ENCODE measurements at regions not wholly inside any gene's neighbourhood (a gene's known extent, or its start where the extent isn't known, plus 50 kb on each side); places are given as distances from the start of the nearest gene placed in this dataset.

DNA sequence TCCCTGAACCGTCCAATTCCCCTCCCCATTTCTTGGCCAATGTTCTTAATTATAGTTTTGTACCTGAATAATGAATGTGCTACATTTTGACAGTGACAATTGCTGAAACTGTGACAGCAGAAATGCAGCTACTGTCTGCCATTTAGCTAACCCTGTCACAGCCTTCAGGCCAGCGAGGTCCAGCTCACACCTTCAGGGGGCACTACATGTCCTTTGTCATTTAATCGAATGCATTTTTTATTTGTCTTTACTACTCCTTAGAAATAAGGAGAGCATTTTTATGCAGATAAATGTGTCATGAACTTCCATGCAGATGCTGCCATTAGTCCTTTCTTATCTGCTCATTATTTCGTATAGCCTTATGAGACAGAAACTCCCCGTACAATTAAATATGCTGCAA, 159.9 kb downstream of the MZT1 start:
- 67 to 72% methylated on average over 5 of the region's 5 CpGs for WGBS, 2 donors
- intact Hi-C loops (cut with DNase I): no loop called here
- no peaks in the 10 kb centered on the region for H3K4me1 ChIP-seq
- TF ChIP-seq, protein P1, sequence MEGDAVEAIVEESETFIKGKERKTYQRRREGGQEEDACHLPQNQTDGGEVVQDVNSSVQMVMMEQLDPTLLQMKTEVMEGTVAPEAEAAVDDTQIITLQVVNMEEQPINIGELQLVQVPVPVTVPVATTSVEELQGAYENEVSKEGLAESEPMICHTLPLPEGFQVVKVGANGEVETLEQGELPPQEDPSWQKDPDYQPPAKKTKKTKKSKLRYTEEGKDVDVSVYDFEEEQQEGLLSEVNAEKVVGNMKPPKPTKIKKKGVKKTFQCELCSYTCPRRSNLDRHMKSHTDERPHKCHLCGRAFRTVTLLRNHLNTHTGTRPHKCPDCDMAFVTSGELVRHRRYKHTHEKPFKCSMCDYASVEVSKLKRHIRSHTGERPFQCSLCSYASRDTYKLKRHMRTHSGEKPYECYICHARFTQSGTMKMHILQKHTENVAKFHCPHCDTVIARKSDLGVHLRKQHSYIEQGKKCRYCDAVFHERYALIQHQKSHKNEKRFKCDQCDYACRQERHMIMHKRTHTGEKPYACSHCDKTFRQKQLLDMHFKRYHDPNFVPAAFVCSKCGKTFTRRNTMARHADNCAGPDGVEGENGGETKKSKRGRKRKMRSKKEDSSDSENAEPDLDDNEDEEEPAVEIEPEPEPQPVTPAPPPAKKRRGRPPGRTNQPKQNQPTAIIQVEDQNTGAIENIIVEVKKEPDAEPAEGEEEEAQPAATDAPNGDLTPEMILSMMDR (IDR thresholded peaks at IDR 0.05): no peak
- no peak for TF ChIP-seq POLR2A (IDR thresholded peaks at IDR 0.05)
- no peak for DNase-seq
- H3K4me3 ChIP-seq: no peak overlapping the region
- H3K9me3 ChIP-seq: no peaks in the 10 kb centered on the region
- H3K27ac ChIP-seq: no peak overlapping the region
- no peaks in the 10 kb centered on the region for H3K27me3 ChIP-seq
- no peaks in the 10 kb centered on the region for H3K36me3 ChIP-seq

DNA sequence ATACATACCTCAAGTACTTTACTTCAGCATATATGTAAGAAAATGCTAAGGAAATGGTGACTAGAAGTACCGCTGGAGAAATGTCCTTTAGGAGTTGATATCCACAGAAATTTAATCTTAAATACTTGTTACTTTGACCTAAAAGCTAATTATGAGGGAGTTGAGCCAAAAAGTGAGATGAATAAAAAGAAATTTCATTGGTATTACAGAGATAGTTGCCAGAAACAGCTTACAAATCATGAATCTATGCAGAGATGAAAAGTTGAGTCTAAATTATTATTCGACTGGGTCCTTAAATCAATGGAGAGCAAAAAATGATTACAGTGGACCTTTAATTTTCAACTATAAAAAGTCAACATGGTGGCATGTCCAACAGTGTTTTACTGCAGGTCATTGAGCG, 160.9 kb downstream of the MZT1 start:
- WGBS, 2 donors: 78 to 80% methylated on average over 3 of the region's 3 CpGs
- intact Hi-C loops (cut with DNase I): no loop called here
- H3K27ac ChIP-seq: no peak overlapping the region
- H3K9me3 ChIP-seq: no peaks in the 10 kb centered on the region
- DNase-seq: no peak
- H3K27me3 ChIP-seq: no peaks in the 10 kb centered on the region
- no peak for TF ChIP-seq POLR2A (IDR thresholded peaks at IDR 0.05)
- TF ChIP-seq, protein P1 (IDR thresholded peaks at IDR 0.05): no peak
- no peaks in the 10 kb centered on the region for H3K36me3 ChIP-seq
- no peak overlapping the region for H3K4me3 ChIP-seq
- H3K4me1 ChIP-seq: no peaks in the 10 kb centered on the region

DNA sequence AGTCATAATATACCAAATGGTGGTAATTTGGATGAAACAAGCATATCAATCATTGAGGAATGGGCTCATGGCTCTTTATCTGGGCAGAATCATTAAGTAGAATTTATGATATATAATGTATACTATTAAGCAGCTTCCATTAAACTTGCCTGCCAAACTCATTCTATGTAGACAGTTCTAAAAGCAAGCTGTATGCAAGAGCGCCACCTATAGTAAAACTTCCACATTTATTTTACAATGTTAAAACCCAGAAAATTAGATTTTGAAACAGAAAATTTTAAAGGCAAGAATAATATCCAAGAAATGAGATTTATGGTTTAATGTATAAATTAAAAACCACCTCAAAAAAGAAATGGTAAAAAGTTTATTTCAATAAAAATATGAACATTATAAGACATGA, 161.5 kb downstream of the MZT1 start:
- no peak for DNase-seq
- Histone ChIP-seq H3K36me3 (no peaks in the 10 kb centered on the region), H3K4me1 (no peaks in the 10 kb centered on the region), H3K27ac (no peak overlapping the region), H3K9me3 (no peaks in the 10 kb centered on the region), H3K27me3 (no peaks in the 10 kb centered on the region), H3K4me3 (no peak overlapping the region)
- 19 to 26% methylated on average over 1 of the region's 1 CpG for WGBS, 2 donors
- intact Hi-C loops (cut with DNase I): no loop called here
- TF ChIP-seq, protein P1 (IDR thresholded peaks at IDR 0.05): peak in 5 of 6 experiments; percentile 12 to 65 (median 48)
- no peak for TF ChIP-seq POLR2A (IDR thresholded peaks at IDR 0.05)

DNA sequence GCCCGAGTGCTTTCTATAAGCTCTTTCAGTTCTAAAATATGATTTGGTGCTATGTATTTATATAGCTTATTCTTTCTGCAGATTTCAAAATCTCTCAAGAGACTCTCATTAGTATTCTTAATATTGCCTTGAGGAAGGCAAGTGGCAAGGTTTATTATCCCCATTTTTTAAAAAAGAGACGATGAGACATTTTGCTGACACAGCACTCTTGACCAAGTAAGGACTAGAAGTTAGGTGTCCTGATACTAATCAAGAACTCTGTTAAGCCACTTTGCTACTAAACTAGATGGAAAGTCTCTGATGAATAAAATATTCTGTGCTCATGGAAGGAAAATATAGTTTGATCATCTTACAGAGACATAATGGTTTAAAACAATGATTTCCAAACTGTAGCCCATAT, 164.7 kb downstream of the MZT1 start:
- Histone ChIP-seq H3K27me3 (no peaks in the 10 kb centered on the region), H3K4me3 (no peak overlapping the region), H3K4me1 (no peaks in the 10 kb centered on the region), H3K36me3 (no peaks in the 10 kb centered on the region), H3K9me3 (no peaks in the 10 kb centered on the region), H3K27ac (no peak overlapping the region)
- no peak for TF ChIP-seq POLR2A (IDR thresholded peaks at IDR 0.05)
- TF ChIP-seq, protein P1 (IDR thresholded peaks at IDR 0.05): no peak
- intact Hi-C loops (cut with DNase I): no loop called here
- DNase-seq: no peak
- 85 to 89% methylated on average over 2 of the region's 2 CpGs for WGBS, 2 donors

DNA sequence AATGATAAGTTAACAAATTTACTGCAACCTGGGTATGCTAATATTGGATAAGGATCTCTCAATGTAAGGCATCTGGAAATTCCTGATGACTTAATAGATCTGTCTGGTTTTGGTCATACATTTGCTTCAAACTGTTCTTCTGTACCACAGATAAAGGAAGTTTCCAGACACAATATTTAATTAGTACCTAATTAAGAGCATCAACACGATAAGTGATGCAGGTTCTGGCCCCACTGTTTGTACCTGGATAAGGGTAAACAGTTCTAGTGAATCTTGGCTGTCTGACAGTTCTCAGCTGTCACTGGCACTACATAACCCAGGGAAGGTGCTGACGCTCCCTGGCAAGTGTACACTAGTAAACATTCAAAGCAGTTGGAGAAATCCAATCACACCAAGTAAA, 165.6 kb downstream of the MZT1 start:
- H3K36me3 ChIP-seq: no peaks in the 10 kb centered on the region
- intact Hi-C loops (cut with DNase I): no loop called here
- no peak for TF ChIP-seq POLR2A (IDR thresholded peaks at IDR 0.05)
- TF ChIP-seq, protein P1 (IDR thresholded peaks at IDR 0.05): no peak
- no peak for DNase-seq
- H3K27me3 ChIP-seq: no peaks in the 10 kb centered on the region
- H3K9me3 ChIP-seq: no peaks in the 10 kb centered on the region
- no peak overlapping the region for H3K27ac ChIP-seq
- H3K4me3 ChIP-seq: no peak overlapping the region
- H3K4me1 ChIP-seq: no peaks in the 10 kb centered on the region
- 61 to 70% methylated on average over 2 of the region's 2 CpGs for WGBS, 2 donors

Measured in esophagus squamous epithelium (tissue), 5 donors.